Memory B cell (primary cell): ENCODE measurements at regions not wholly inside any gene's neighbourhood (a gene's known extent, or its start where the extent isn't known, plus 50 kb on each side); places are given as distances from the start of the nearest gene placed in this dataset.

Experiments used
- ATAC-seq: fragments of 150-1000 bp; cut with Tn5 transposase; 2 replicates; pipeline ENCODE4 v1.10.0; 2021; ENCODE audit warnings: low read depth, mild to moderate bottlenecking, moderate library complexity
- DNase-seq, 2 donors: peaks; one replicate each; pipeline ENCODE4 v3.0.0; 2022; ENCODE audit warnings: low spot score in 2 of 2
- H3K27ac Mint-ChIP-seq: one replicate; pipeline ENCODE4 v1.8.0; 2022; ENCODE audit warnings: mild to moderate bottlenecking, moderate library complexity, mixed read lengths
- H3K27me3 Mint-ChIP-seq: one replicate; pipeline ENCODE4 v1.8.0; 2022; ENCODE audit warnings: mixed read lengths
- H3K36me3 Mint-ChIP-seq: one replicate; pipeline ENCODE4 v1.8.0; 2022; ENCODE audit warnings: mild to moderate bottlenecking, mixed read lengths
- H3K4me1 Mint-ChIP-seq: one replicate; pipeline ENCODE4 v1.8.0; 2022; ENCODE audit warnings: mixed read lengths
- H3K4me3 Mint-ChIP-seq: one replicate; pipeline ENCODE4 v1.8.0; 2022; ENCODE audit warnings: mild to moderate bottlenecking, moderate library complexity, mixed read lengths
- H3K9me3 Mint-ChIP-seq: one replicate; pipeline ENCODE4 v1.8.0; 2022; ENCODE audit warnings: mixed read lengths

DNA sequence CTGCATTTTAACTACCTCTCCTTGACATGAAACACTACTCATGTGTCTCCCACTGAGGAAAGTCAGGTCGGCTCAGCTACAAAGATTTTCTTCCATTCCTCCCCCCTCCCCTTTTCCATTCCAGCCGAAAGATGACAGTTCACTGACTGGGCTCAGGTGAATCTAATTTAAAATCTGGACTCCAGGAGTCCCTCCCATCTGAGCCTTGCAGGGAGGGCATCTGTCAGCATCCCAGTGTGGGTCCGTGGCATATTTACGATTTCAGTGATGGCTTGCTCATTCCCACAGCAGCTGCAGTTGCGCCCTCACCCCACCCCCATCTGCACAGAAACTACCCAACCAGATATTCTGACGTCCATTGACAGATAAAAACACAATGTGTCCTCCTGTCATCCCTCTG, 153.7 kb upstream of the ARRDC4 start:
- Mint-ChIP-seq H3K27ac (no peak overlapping the region), H3K9me3 (peaks cover 9% of the 10 kb centered on the region), H3K36me3 (no peaks in the 10 kb centered on the region), H3K4me1 (no peaks in the 10 kb centered on the region), H3K27me3 (no peaks in the 10 kb centered on the region), H3K4me3 (no peak overlapping the region)
- DNase-seq (no peak), ATAC-seq (no peak)

DNA sequence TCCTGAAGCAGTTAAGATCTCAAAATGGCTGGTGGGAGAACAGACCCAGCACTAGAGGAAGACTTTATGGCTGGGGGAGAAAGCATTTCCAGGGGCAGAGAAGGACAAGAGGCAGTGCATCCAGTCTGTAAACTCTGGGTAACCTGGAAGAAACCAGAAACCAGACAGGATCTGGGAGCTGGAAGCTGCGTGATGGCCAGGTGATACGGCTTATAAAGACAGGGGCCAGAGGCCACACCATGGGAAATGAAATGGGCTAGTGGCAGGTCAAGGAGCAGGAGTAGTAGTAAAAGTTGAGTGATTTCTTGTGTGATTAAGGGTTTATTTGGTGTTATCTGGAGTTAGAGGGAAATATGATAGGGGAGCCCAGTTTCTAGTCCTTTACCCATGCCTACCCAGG, 144.7 kb upstream of the ARRDC4 start:
- no peaks in the 10 kb centered on the region for H3K27me3 Mint-ChIP-seq
- ATAC-seq (no peak), DNase-seq (no peak)
- no peak overlapping the region for H3K27ac Mint-ChIP-seq
- H3K4me1 Mint-ChIP-seq, result no peaks in the 10 kb centered on the region
- peaks cover 11% of the 10 kb centered on the region for H3K9me3 Mint-ChIP-seq
- H3K36me3 Mint-ChIP-seq, result no peaks in the 10 kb centered on the region
- no peak overlapping the region for H3K4me3 Mint-ChIP-seq

DNA sequence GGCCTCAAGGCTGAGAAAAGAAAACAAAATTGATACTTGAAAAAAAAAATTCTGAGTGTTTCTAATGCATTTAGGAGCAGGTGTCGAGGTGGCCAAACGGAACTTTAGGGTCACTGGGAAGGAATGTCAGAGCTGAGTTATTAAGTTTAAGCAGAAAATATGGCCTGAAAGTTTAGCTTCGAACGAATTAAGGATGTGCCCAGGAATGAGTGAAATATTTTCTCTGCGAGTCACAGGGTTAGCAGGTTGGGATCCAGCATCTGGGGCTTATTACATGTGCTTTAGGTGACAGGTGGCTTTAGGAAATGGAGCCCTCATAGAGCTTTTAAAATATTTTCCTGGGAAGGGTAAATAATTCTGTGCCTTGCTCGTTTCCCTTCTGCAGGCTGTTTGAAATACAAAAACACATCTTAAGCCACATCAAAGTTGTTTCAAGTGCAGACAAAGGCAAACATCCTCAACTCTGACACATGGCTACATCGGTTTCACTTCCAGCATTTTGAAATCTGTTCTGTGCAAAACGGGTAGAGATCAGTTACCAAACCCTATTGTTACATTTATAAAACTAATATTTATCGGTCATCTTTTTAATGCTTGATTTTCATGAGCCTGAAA, 143.1 kb upstream of the ARRDC4 start:
- Mint-ChIP-seq H3K36me3 (no peaks in the 10 kb centered on the region), H3K9me3 (peaks cover 8% of the 10 kb centered on the region), H3K4me3 (no peak overlapping the region), H3K4me1 (no peaks in the 10 kb centered on the region), H3K27me3 (no peaks in the 10 kb centered on the region), H3K27ac (no peak overlapping the region)
- DNase-seq (no peak), ATAC-seq (no peak)

DNA sequence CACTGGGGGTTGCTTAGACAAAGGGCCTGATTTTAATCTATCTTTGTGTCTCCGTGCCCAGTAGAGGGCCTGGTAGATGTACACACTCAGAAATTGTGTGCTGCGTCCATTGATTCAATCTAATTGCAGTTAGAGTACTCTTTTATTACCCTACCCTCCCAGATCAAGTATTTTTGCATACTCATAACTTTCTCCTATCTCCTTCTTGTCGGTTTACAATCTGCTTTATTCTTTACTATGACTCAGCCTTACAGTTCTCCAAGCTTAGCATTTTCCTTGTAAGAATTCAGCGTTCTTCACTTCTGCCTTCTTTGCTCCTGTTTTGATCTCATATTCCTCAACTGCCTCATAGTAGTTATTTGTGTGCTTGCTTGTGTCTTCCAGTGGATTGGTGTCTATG, 124.5 kb upstream of the ARRDC4 start:
- ATAC-seq (no peak), DNase-seq (no peak)
- no peak overlapping the region for H3K4me3 Mint-ChIP-seq
- H3K36me3 Mint-ChIP-seq, result no peaks in the 10 kb centered on the region
- no peaks in the 10 kb centered on the region for H3K27me3 Mint-ChIP-seq
- H3K9me3 Mint-ChIP-seq, result peaks cover 8% of the 10 kb centered on the region
- H3K4me1 Mint-ChIP-seq, result no peaks in the 10 kb centered on the region
- H3K27ac Mint-ChIP-seq, result no peak overlapping the region

DNA sequence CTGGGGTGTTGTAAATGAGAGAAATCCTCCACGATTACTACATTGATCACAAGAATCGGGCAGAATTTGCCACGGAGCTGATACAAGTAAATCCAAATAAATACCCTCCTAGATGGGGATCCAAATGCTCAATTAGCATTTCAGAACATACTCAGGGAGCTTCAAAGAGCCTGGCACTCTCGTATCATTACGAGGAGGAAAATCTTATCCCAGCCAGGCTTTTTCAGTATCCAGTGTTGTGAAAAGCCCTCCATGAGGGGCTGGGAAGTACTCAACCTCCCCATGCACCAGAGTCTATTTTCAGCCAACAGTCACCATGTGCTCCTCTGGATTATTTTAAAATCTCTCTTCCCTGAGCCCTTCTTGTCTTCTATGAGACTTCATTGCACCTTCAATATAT, 122.6 kb upstream of the ARRDC4 start:
- H3K27me3 Mint-ChIP-seq, result no peaks in the 10 kb centered on the region
- no peak for DNase-seq
- H3K9me3 Mint-ChIP-seq, result peaks cover 4% of the 10 kb centered on the region
- no peaks in the 10 kb centered on the region for H3K4me1 Mint-ChIP-seq
- no peak overlapping the region for H3K27ac Mint-ChIP-seq
- H3K4me3 Mint-ChIP-seq, result no peak overlapping the region
- no peak for ATAC-seq
- H3K36me3 Mint-ChIP-seq, result no peaks in the 10 kb centered on the region

DNA sequence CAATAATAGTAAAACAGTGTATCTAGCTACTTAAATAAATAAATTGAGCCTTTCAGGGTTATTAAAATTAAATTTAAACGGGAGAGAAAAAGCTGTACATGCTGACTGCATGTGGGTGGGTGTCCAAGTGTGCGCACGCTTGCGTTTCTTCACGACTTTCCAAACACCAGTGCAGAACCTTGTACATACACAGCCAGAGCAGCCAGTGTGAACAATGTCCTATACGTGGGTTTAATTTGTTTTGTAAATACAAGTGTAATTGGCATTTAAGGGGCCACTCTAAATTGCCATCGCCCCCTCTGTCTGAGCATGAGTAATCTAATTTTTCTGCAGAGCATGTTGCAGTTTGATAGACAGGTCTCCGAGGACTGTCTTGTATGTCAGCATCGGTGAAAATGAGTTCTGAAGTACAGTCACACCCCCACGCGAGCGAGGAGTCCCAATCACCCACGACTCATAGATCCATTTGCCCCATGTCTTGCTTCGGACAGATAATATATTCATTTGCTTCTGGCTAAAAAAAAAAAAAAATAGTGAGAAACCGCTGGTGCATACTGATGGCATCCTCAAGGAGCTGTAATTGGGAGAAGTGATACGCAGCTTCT, 121.8 kb upstream of the ARRDC4 start:
- Mint-ChIP-seq H3K36me3 (no peaks in the 10 kb centered on the region), H3K4me1 (no peaks in the 10 kb centered on the region), H3K9me3 (peaks cover 4% of the 10 kb centered on the region), H3K27ac (no peak overlapping the region), H3K27me3 (no peaks in the 10 kb centered on the region), H3K4me3 (no peak overlapping the region)
- ATAC-seq (no peak), DNase-seq (no peak)

DNA sequence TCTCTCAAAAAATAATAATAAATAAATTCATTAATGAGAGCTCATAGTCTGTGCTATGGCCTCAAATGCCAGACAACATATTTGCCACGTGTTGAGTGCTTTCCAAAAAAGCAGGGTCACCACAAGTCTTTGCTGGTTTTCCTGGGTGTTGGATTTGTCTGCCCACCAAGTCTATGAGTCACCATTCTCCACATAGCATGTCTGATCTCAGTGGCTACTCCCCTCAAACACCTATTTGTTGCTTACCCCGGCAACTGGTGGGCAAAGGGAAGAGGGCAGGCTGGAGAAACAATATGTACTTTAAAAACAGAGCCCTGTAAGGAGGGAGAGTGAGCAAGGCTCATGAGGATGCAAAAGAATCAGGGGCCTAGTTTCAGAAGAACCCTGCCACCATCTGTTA, 120.0 kb upstream of the ARRDC4 start:
- Mint-ChIP-seq H3K27ac (no peak overlapping the region), H3K4me3 (no peak overlapping the region), H3K36me3 (no peaks in the 10 kb centered on the region), H3K4me1 (no peaks in the 10 kb centered on the region), H3K9me3 (peaks cover 3% of the 10 kb centered on the region), H3K27me3 (no peaks in the 10 kb centered on the region)
- no peak for ATAC-seq
- DNase-seq, result no peak

DNA sequence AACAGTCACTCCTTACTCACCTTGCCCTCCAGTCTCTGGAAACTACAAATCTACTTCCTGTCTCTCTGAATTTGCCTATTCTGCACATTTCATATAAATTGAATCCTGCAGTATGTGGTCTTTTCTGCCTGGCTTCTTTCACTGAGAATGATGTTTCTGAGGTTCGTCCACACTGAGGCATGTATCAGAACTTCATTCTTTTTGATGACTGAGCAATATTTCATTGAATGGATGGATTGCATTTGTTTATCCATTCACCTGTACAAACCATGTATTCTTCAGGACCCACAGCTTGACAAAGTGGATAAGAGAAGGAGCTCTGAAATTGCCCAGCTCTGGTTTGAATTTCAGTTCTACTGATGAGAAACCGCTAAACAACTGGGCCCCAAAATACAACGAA, 118.9 kb upstream of the ARRDC4 start:
- H3K27ac Mint-ChIP-seq, result no peak overlapping the region
- DNase-seq (no peak), ATAC-seq (no peak)
- no peaks in the 10 kb centered on the region for H3K27me3 Mint-ChIP-seq
- no peaks in the 10 kb centered on the region for H3K9me3 Mint-ChIP-seq
- no peaks in the 10 kb centered on the region for H3K4me1 Mint-ChIP-seq
- no peaks in the 10 kb centered on the region for H3K36me3 Mint-ChIP-seq
- no peak overlapping the region for H3K4me3 Mint-ChIP-seq

DNA sequence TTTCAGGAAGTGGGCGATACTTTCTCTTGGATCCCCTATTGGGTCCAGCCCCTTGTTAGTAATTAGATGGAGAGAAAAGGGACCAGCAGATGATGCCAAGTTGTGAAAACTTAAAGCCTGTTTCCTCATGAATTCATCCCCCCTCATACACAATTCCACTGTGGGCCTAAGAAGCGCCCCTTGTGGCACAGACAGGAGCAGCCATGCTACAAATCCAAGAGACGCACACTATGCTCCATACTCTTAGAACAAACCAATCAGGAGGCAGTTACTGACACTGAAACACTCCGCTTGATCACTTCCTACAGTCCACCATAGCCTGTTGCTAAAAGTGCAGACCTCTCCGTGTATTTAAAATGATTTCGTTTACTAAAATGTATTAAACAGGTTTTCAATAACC, 111.3 kb upstream of the ARRDC4 start:
- Mint-ChIP-seq H3K4me3 (no peak overlapping the region), H3K27ac (no peak overlapping the region), H3K36me3 (no peaks in the 10 kb centered on the region), H3K27me3 (no peaks in the 10 kb centered on the region), H3K9me3 (peaks cover 4% of the 10 kb centered on the region), H3K4me1 (no peaks in the 10 kb centered on the region)
- ATAC-seq (no peak), DNase-seq (no peak)

DNA sequence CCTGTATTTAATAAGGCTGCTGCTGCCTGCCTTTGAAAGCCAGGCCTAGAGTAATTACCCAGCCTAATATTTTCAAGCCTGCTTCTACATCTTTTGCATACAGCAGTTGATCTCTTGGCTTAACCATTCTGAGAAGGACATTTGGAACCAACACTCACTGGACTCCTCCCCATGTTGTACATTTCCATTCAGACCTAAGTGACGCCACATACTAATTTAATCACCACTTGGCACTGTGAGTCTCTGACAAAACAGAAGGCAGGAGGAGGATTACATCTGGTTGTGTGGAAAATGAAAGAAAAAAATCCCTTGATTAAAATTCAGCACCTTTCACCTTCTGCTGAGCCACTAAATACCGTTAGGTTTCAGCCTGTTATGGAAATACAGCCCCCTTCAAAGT, 102.2 kb upstream of the ARRDC4 start:
- DNase-seq (no peak), ATAC-seq (no peak)
- Mint-ChIP-seq H3K27me3 (no peaks in the 10 kb centered on the region), H3K36me3 (no peaks in the 10 kb centered on the region), H3K4me1 (no peaks in the 10 kb centered on the region), H3K9me3 (peaks cover 14% of the 10 kb centered on the region), H3K27ac (no peak overlapping the region), H3K4me3 (no peak overlapping the region)

DNA sequence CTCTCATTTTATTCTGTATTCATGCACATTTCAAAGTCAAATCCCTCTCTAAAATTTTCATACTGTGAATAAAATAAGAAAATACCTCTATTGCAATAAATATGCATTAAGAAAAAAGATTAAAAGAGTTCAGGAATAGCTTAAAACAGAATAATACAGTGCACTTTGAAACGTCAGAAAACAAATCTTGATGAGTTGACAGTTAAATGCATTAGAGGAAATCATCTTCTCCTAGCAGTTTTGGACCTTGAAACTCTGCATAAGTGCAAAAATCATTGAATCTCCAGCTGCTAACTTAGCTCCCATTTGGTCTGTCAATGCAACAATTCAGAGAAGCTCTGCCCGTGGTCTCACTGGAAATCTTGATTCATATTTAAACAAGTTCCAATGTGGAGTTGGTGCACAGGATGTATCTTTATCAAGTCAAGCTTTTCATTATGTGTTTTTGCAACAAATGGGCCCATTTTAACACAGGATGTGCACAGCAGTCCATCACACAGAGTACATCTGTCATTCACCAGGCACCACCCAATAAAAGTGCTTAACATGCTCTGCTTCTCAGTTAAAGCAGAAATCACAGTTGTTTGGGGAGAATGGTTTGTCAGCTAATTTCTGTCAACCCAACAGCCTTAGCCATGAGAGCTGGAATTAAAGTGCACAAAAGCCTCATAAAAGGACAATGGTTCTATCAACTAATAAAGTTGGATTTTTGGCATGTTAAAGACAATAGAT, 98.8 kb upstream of the ARRDC4 start:
- ATAC-seq (no peak), DNase-seq (no peak)
- no peaks in the 10 kb centered on the region for H3K36me3 Mint-ChIP-seq
- H3K27ac Mint-ChIP-seq, result no peak overlapping the region
- no peak overlapping the region for H3K4me3 Mint-ChIP-seq
- no peaks in the 10 kb centered on the region for H3K4me1 Mint-ChIP-seq
- no peaks in the 10 kb centered on the region for H3K27me3 Mint-ChIP-seq
- peaks cover 11% of the 10 kb centered on the region for H3K9me3 Mint-ChIP-seq

DNA sequence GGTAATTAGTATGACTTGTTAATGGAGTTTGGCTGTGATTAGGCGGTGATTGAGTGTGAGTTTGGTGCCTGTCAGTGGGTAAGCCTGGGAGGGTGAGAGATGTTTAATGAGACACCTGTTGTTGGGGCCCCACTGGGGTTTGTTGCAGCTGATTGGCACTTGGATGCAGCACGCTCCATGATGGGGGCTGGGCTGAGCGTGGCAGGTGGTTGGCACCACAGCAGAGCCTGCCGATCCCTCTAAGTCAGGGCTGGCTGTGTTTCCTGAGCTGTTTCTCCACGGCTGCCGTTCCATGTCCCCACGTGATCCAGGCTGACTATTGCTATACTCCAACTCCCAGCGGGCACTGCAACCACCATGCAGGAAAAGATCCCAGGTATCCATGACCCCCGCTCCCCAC, 93.5 kb upstream of the ARRDC4 start:
- no peaks in the 10 kb centered on the region for H3K36me3 Mint-ChIP-seq
- H3K4me3 Mint-ChIP-seq, result no peak overlapping the region
- H3K27me3 Mint-ChIP-seq, result no peaks in the 10 kb centered on the region
- H3K9me3 Mint-ChIP-seq, result peaks cover 6% of the 10 kb centered on the region
- H3K27ac Mint-ChIP-seq, result no peak overlapping the region
- no peak for DNase-seq
- no peak for ATAC-seq
- no peaks in the 10 kb centered on the region for H3K4me1 Mint-ChIP-seq

DNA sequence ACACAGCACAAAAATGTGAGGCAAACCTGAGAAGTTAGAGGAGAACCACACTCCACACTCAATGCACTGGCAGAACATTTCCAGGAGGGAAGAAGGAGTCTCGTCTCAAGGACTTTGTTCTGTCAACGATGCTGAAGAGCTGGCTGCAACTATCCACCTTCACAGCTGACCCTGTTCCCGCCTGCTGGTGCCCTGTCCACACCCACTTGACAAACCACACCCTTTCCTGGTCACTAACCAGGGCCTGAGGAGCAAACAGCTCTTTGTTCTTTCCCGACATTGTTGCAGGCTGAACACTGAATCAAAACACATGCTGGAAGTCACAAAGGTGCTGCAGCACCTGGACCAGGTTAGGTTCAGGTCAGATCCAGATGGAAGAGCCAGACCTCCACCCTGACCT, 92.6 kb upstream of the ARRDC4 start:
- Mint-ChIP-seq H3K4me1 (no peaks in the 10 kb centered on the region), H3K27ac (no peak overlapping the region)

DNA sequence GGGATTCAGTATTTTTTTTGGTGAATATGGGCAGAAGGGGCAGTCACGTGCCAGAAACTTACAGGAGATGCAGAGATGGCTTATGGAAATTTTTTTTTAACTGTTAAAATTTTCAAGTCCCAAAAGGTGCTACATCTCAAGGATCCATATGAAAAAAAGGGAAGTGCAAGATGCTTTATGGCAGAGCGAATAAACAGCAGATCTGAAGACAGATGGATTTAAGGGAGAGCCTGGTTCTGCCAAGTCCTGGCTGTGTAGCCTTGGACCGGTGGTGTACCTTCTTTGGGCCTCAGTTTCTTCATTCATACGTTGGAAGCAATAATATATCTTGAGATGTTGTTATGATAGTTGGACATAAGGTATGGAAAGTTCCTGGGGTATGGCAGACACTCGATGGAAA, 91.5 kb upstream of the ARRDC4 start:
- no peaks in the 10 kb centered on the region for H3K4me1 Mint-ChIP-seq
- H3K36me3 Mint-ChIP-seq, result no peaks in the 10 kb centered on the region
- peaks cover 3% of the 10 kb centered on the region for H3K9me3 Mint-ChIP-seq
- no peaks in the 10 kb centered on the region for H3K27me3 Mint-ChIP-seq
- no peak overlapping the region for H3K4me3 Mint-ChIP-seq
- ATAC-seq (no peak), DNase-seq (no peak)
- no peak overlapping the region for H3K27ac Mint-ChIP-seq

More for the DNA sequence above, 92.6 kb upstream of the ARRDC4 start:
- H3K27me3 Mint-ChIP-seq, result no peaks in the 10 kb centered on the region
- ATAC-seq (no peak), DNase-seq (no peak)
- H3K9me3 Mint-ChIP-seq, result peaks cover 3% of the 10 kb centered on the region
- no peak overlapping the region for H3K4me3 Mint-ChIP-seq
- H3K36me3 Mint-ChIP-seq, result no peaks in the 10 kb centered on the region

DNA sequence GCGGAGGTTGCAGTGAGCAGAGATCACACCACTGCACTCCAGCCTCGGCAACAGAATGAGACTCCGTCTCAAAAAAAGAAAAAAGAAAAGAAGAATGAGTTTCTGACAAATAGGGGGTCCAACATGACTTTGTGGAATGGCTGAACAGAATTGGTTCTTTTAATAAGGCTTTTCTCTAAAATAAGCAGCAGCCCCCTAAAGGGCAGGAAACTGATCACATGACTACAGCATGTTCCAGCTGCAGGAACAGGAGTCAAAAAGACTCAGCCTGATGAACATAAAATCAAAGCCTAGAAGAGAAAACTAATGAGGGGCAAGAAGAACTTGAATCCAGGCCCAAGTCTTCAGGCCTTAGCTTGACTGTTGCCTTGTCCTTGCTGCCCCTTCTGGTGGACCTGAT, 89.7 kb upstream of the ARRDC4 start:
- Mint-ChIP-seq H3K9me3 (peaks cover 3% of the 10 kb centered on the region), H3K36me3 (no peaks in the 10 kb centered on the region), H3K4me3 (no peak overlapping the region), H3K27ac (no peak overlapping the region), H3K4me1 (no peaks in the 10 kb centered on the region), H3K27me3 (no peaks in the 10 kb centered on the region)
- no peak for ATAC-seq
- DNase-seq, result no peak
